Suprapubic skin (tissue), 4 donors: ENCODE measurements at regions not wholly inside any gene's neighbourhood (a gene's known extent, or its start where the extent isn't known, plus 50 kb on each side); places are given as distances from the start of the nearest gene placed in this dataset.

Experiments used
- DNase-seq, 2 donors: peaks; one replicate each; pipeline ENCODE4 v3.0.0-alpha.2; 2019; ENCODE audit warnings: low spot score in 2 of 2
- H3K27ac ChIP-seq: fragments of 200-600 bp; sonication (generic); one replicate; pipeline ENCODE4 v1.5.1; 2019
- H3K27me3 ChIP-seq: fragments of 200-600 bp; sonication (generic); one replicate; pipeline ENCODE4 v1.5.1; 2019
- H3K36me3 ChIP-seq: fragments of 200-600 bp; sonication (generic); one replicate; pipeline ENCODE4 v1.5.1; 2019
- H3K4me1 ChIP-seq: fragments of 200-600 bp; sonication (generic); one replicate; pipeline ENCODE4 v1.5.1; 2019
- H3K4me3 ChIP-seq: fragments of 200-600 bp; sonication (generic); one replicate; pipeline ENCODE4 v1.5.1; 2019; ENCODE audit warnings: mild to moderate bottlenecking
- H3K9me3 ChIP-seq: fragments of 200-600 bp; sonication (generic); one replicate; pipeline ENCODE4 v1.5.1; 2019
- CTCF ChIP-seq, 2 donors: fragments of 200-600 bp in 1 of 2; fragments of 450-650 bp in 1 of 2; sonication (generic) in 1 of 2; IDR thresholded peaks; one replicate each; pipeline ENCODE4 v1.5.1; 2016 to 2019; ENCODE audit warnings: antibody characterized with exemption in 2 of 2, mild to moderate bottlenecking in 1 of 2, moderate library complexity in 1 of 2
- EP300 ChIP-seq: sonication (generic); formaldehyde crosslinking; IDR thresholded peaks from one replicate; pipeline ENCODE4 v1.6.1; 2017; ENCODE audit warnings: antibody characterized with exemption
- POLR2A ChIP-seq, 2 donors: fragments of 450-650 bp; IDR thresholded peaks; one replicate each; pipeline ENCODE4 v1.6.1; 2017; ENCODE audit warnings: antibody characterized with exemption in 2 of 2, mild to moderate bottlenecking in 2 of 2, moderate library complexity in 2 of 2
- POLR2AphosphoS5 ChIP-seq, 3 donors: sonication (generic); formaldehyde crosslinking; IDR thresholded peaks; one replicate each; pipeline ENCODE4 v1.6.1; 2017; ENCODE audit warnings: antibody characterized with exemption in 3 of 3
- WGBS: methylation state at CpG from one replicate; pipeline ENCODE4 v1.1.5; 2018; 5-methylcytosine and 5-hydroxymethylcytosine counted together

GRCh38 chr2:35255826-35256225, 1099.8 kb upstream of the CRIM1 start:
- TF ChIP-seq POLR2AphosphoS5 (IDR thresholded peaks at IDR 0.05) (no peak), CTCF (IDR thresholded peaks at IDR 0.05) (no peak), EP300 (no peak), POLR2A (IDR thresholded peaks at IDR 0.05) (no peak)
- H3K27ac ChIP-seq = no peak overlapping the region
- no peaks in the 10 kb centered on the region for H3K9me3 ChIP-seq
- no peak overlapping the region for H3K4me3 ChIP-seq
- H3K4me1 ChIP-seq = no peaks in the 10 kb centered on the region
- no peaks in the 10 kb centered on the region for H3K27me3 ChIP-seq
- H3K36me3 ChIP-seq = no peaks in the 10 kb centered on the region
- no peak for DNase-seq

GRCh38 chr2:35251156-35251555, 1104.4 kb upstream of the CRIM1 start:
- Histone ChIP-seq H3K4me1 (no peaks in the 10 kb centered on the region), H3K4me3 (no peak overlapping the region), H3K27me3 (no peaks in the 10 kb centered on the region), H3K27ac (no peak overlapping the region), H3K9me3 (no peaks in the 10 kb centered on the region), H3K36me3 (no peaks in the 10 kb centered on the region)
- DNase-seq = no peak
- 88% methylated on average over 3 of the region's 3 CpGs for WGBS
- TF ChIP-seq EP300 (no peak), POLR2A (IDR thresholded peaks at IDR 0.05) (no peak), CTCF (IDR thresholded peaks at IDR 0.05) (no peak), POLR2AphosphoS5 (IDR thresholded peaks at IDR 0.05) (no peak)

GRCh38 chr2:35246702-35247101, 1108.9 kb upstream of the CRIM1 start:
- H3K4me1 ChIP-seq = no peaks in the 10 kb centered on the region
- no peaks in the 10 kb centered on the region for H3K9me3 ChIP-seq
- H3K27me3 ChIP-seq = no peaks in the 10 kb centered on the region
- 72% methylated on average over 2 of the region's 2 CpGs for WGBS
- no peak overlapping the region for H3K4me3 ChIP-seq
- no peak for DNase-seq
- no peak for TF ChIP-seq POLR2A (IDR thresholded peaks at IDR 0.05)
- no peak for TF ChIP-seq POLR2AphosphoS5 (IDR thresholded peaks at IDR 0.05)
- no peak for TF ChIP-seq EP300
- no peak for TF ChIP-seq CTCF (IDR thresholded peaks at IDR 0.05)
- H3K36me3 ChIP-seq = no peaks in the 10 kb centered on the region
- H3K27ac ChIP-seq = no peak overlapping the region

GRCh38 chr2:35228584-35228983, 1127.0 kb upstream of the CRIM1 start:
- no peak overlapping the region for H3K27ac ChIP-seq
- TF ChIP-seq POLR2A (IDR thresholded peaks at IDR 0.05) = no peak
- TF ChIP-seq POLR2AphosphoS5 (IDR thresholded peaks at IDR 0.05) = no peak
- no peak for TF ChIP-seq EP300
- no peak for TF ChIP-seq CTCF (IDR thresholded peaks at IDR 0.05)
- no peaks in the 10 kb centered on the region for H3K27me3 ChIP-seq
- H3K4me3 ChIP-seq = no peak overlapping the region
- no peaks in the 10 kb centered on the region for H3K4me1 ChIP-seq
- whole genome bisulfite sequencing = 21% methylated on average over 2 of the region's 2 CpGs
- no peaks in the 10 kb centered on the region for H3K36me3 ChIP-seq
- no peak for DNase-seq
- H3K9me3 ChIP-seq = no peaks in the 10 kb centered on the region

GRCh38 chr2:35220461-35220860, 1135.1 kb upstream of the CRIM1 start:
- WGBS = 39% methylated on average over 2 of the region's 2 CpGs
- no peak for DNase-seq
- peaks cover 3% of the 10 kb centered on the region for H3K9me3 ChIP-seq
- no peaks in the 10 kb centered on the region for H3K27me3 ChIP-seq
- TF ChIP-seq POLR2A (IDR thresholded peaks at IDR 0.05) (no peak), CTCF (IDR thresholded peaks at IDR 0.05) (no peak), EP300 (no peak), POLR2AphosphoS5 (IDR thresholded peaks at IDR 0.05) (no peak)
- H3K4me1 ChIP-seq = no peaks in the 10 kb centered on the region
- H3K27ac ChIP-seq = no peak overlapping the region
- H3K36me3 ChIP-seq = no peaks in the 10 kb centered on the region
- no peak overlapping the region for H3K4me3 ChIP-seq
